H9 (cell line): ENCODE measurements at regions not wholly inside any gene's neighbourhood (a gene's known extent, or its start where the extent isn't known, plus 50 kb on each side); places are given as distances from the start of the nearest gene placed in this dataset.

Experiments
- DNase-seq: peaks from one replicate; pipeline ENCODE4 v3.0.0-alpha.2; 2017
- H2AFZ ChIP-seq: one replicate; pipeline ENCODE4 v1.6.1; 2013; ENCODE audit warnings: mild to moderate bottlenecking, low read length, control low read depth, moderate library complexity
- H2AK5ac ChIP-seq: 2 replicates; pipeline ENCODE4 v1.6.1; 2013; ENCODE audit warnings: low read length, control low read depth, mixed read lengths; ENCODE audit not compliant: insufficient read length
- H2BK120ac ChIP-seq: one replicate; pipeline ENCODE4 v1.6.1; 2013; ENCODE audit warnings: low read depth, mild to moderate bottlenecking, low read length, control low read depth, inconsistent platforms; ENCODE audit not compliant: poor library complexity, severe bottlenecking
- H2BK12ac ChIP-seq: 2 replicates; pipeline ENCODE4 v1.6.1; 2013; ENCODE audit warnings: low read length, control low read depth, mixed read lengths, low read depth; ENCODE audit not compliant: insufficient read length
- H2BK15ac ChIP-seq: 2 replicates; pipeline ENCODE4 v1.6.1; 2013; ENCODE audit warnings: low read depth, low read length, control low read depth
- H2BK20ac ChIP-seq: one replicate; pipeline ENCODE4 v1.6.1; 2013; ENCODE audit warnings: low read depth, mild to moderate bottlenecking, low read length, control low read depth, inconsistent platforms; ENCODE audit not compliant: poor library complexity, severe bottlenecking
- H2BK5ac ChIP-seq: 2 replicates; pipeline ENCODE4 v1.6.1; 2013; ENCODE audit warnings: low read length, control low read depth, mixed read lengths; ENCODE audit not compliant: insufficient read length
- H3K14ac ChIP-seq: 2 replicates; pipeline ENCODE4 v1.6.1; 2013; ENCODE audit warnings: low read length, control low read depth; ENCODE audit not compliant: insufficient read depth
- H3K18ac ChIP-seq: 2 replicates; pipeline ENCODE4 v1.6.1; 2013; ENCODE audit warnings: low read depth, mild to moderate bottlenecking, mixed read lengths, low read length, control low read depth; ENCODE audit not compliant: insufficient read length
- H3K23ac ChIP-seq: 2 replicates; pipeline ENCODE4 v1.6.1; 2013; ENCODE audit warnings: low read length, control low read depth, mixed read lengths, low read depth; ENCODE audit not compliant: insufficient read length
- H3K23me2 ChIP-seq: 2 replicates; pipeline ENCODE4 v1.6.1; 2013; ENCODE audit warnings: low read depth, mild to moderate bottlenecking, mixed read lengths, low read length, control low read depth; ENCODE audit not compliant: insufficient read length, poor library complexity, severe bottlenecking
- H3K27ac ChIP-seq: 2 replicates; pipeline ENCODE4 v1.5.1; 2013; ENCODE audit warnings: low read length, control low read depth, mixed read lengths, low read depth; ENCODE audit not compliant: insufficient read length
- H3K27me3 ChIP-seq: 2 replicates; pipeline ENCODE4 v1.6.1; 2013; ENCODE audit warnings: low read length, control low read depth, inconsistent platforms; ENCODE audit not compliant: insufficient read depth
- H3K4ac ChIP-seq: 2 replicates; pipeline ENCODE4 v1.6.1; 2013; ENCODE audit warnings: low read depth, mild to moderate bottlenecking, control low read depth, inconsistent platforms, low read length, moderate library complexity
- H3K4me1 ChIP-seq: 2 replicates; pipeline ENCODE4 v1.6.1; 2013; ENCODE audit warnings: low read length, control low read depth, inconsistent platforms; ENCODE audit not compliant: insufficient read depth
- H3K4me2 ChIP-seq: 2 replicates; pipeline ENCODE4 v1.6.1; 2013; ENCODE audit warnings: low read length, control low read depth, mixed read lengths; ENCODE audit not compliant: insufficient read length, insufficient read depth
- H3K56ac ChIP-seq: 2 replicates; pipeline ENCODE4 v1.6.1; 2013; ENCODE audit warnings: low read depth, mild to moderate bottlenecking, mixed read lengths, low read length, control low read depth; ENCODE audit not compliant: insufficient read length
- H3K79me1 ChIP-seq: 2 replicates; pipeline ENCODE4 v1.6.1; 2013; ENCODE audit warnings: low read depth, mild to moderate bottlenecking, moderate library complexity, low read length, control low read depth, inconsistent platforms; ENCODE audit not compliant: insufficient read depth, poor library complexity, severe bottlenecking
- H3K79me2 ChIP-seq: 2 replicates; pipeline ENCODE4 v1.6.1; 2013; ENCODE audit warnings: low read length, control low read depth, inconsistent platforms; ENCODE audit not compliant: insufficient read depth
- H3K9ac ChIP-seq: 2 replicates; pipeline ENCODE4 v1.6.1; 2013; ENCODE audit warnings: low read length, control low read depth, mixed read lengths; ENCODE audit not compliant: insufficient read length; ENCODE audit errors: extremely low read depth
- H3K9me3 ChIP-seq: one replicate; pipeline ENCODE4 v1.6.1; 2013; ENCODE audit warnings: low read depth, low read length, inconsistent platforms; ENCODE audit not compliant: control insufficient read depth
- H3T11ph ChIP-seq: one replicate; pipeline ENCODE4 v1.6.1; 2013; ENCODE audit warnings: mild to moderate bottlenecking, low read length, control low read depth, inconsistent platforms
- H4K20me1 ChIP-seq: one replicate; pipeline ENCODE4 v1.6.1; 2013; ENCODE audit not compliant: control insufficient read depth, insufficient read length, insufficient read depth
- H4K5ac ChIP-seq: 2 replicates; pipeline ENCODE4 v1.6.1; 2013; ENCODE audit warnings: low read depth, mild to moderate bottlenecking, mixed read lengths, low read length, control low read depth; ENCODE audit not compliant: insufficient read length
- H4K8ac ChIP-seq: replicated peaks from 2 replicates; pipeline ENCODE4 v1.6.1; 2013; ENCODE audit warnings: low read length, control low read depth, mixed read lengths, low read depth; ENCODE audit not compliant: insufficient read length
- H4K91ac ChIP-seq: 2 replicates; pipeline ENCODE4 v1.6.1; 2013; ENCODE audit warnings: low read depth, mild to moderate bottlenecking, moderate library complexity, mixed read lengths, low read length, control low read depth; ENCODE audit not compliant: insufficient read length
- H3K27ac Mint-ChIP-seq, 3 experiments: 2 replicates in 2 of 3; 3 replicates in 1 of 3; pipeline ENCODE4 v1.8.0; 2020 to 2021; ENCODE audit warnings: mixed read lengths in 3 of 3, mild to moderate bottlenecking in 1 of 3, moderate library complexity in 1 of 3
- H3K27me3 Mint-ChIP-seq: 2 replicates; pipeline ENCODE4 v1.8.0; 2021; ENCODE audit warnings: low read depth, mild to moderate bottlenecking, moderate library complexity, mixed read lengths
- H3K36me3 Mint-ChIP-seq, 3 experiments: 2 replicates in 2 of 3; 3 replicates in 1 of 3; pipeline ENCODE4 v1.8.0; 2020 to 2021; ENCODE audit warnings: low read depth in 3 of 3, mixed read lengths in 3 of 3; ENCODE audit not compliant: insufficient read depth in 1 of 3
- H3K4me1 Mint-ChIP-seq, 2 experiments: 2 replicates each; pipeline ENCODE4 v1.8.0; 2020; ENCODE audit warnings: mixed read lengths in 2 of 2
- H3K4me3 Mint-ChIP-seq, 2 experiments: 2 replicates in 1 of 2; 3 replicates in 1 of 2; pipeline ENCODE4 v1.8.0; 2020 to 2021; ENCODE audit warnings: mild to moderate bottlenecking in 2 of 2, mixed read lengths in 2 of 2, moderate library complexity in 1 of 2
- H3K9me3 Mint-ChIP-seq, 2 experiments: 2 replicates in 1 of 2; 3 replicates in 1 of 2; pipeline ENCODE4 v1.8.0; 2020; ENCODE audit warnings: mild to moderate bottlenecking in 2 of 2, mixed read lengths in 2 of 2, moderate library complexity in 1 of 2
- CTCF ChIP-seq: fragments of 200-600 bp; sonication (generic); conservative IDR thresholded peaks from 3 replicates; pipeline ENCODE4 v1.8.0; 2021; ENCODE audit warnings: antibody characterized with exemption, mild to moderate bottlenecking
- WGBS: extraction: QIAGEN DNeasy Blood & Tissue Kit; methylation state at CpG from one replicate; pipeline ENCODE4 v1.1.7; 2013; ENCODE audit warnings: missing lambda C conversion rate, low lambda C conversion rate, mixed read lengths; ENCODE audit not compliant: insufficient read length; ENCODE audit errors: extremely low coverage; 5-methylcytosine and 5-hydroxymethylcytosine counted together

GRCh38 chr9:129358621-129359154 is 180.6 kb upstream of the IER5L start:
- no peak overlapping the region for H3K27ac Mint-ChIP-seq
- TF ChIP-seq CTCF: no peak

More at GRCh38 chr9:129358621-129359154, 180.6 kb upstream of the IER5L start:
- Histone ChIP-seq H2BK120ac (no peak overlapping the region), H3K56ac (no peak overlapping the region), H3K4ac (no peak overlapping the region), H2AFZ (no peak overlapping the region), H3K9ac (no peak overlapping the region), H3K18ac (no peak overlapping the region), H4K8ac (no peak overlapping the region), H4K5ac (no peak overlapping the region), H2BK5ac (no peak overlapping the region), H3K4me1 (no peaks in the 10 kb centered on the region), H2AK5ac (no peak overlapping the region), H3K79me2 (no peaks in the 10 kb centered on the region), H3K4me2 (no peak overlapping the region), H3K9me3 (no peaks in the 10 kb centered on the region), H3K23me2 (no peaks in the 10 kb centered on the region), H2BK20ac (no peak overlapping the region), H3K14ac (no peak overlapping the region), H3K79me1 (no peaks in the 10 kb centered on the region), H3K23ac (no peak overlapping the region), H2BK12ac (no peak overlapping the region), H3T11ph (no peak overlapping the region), H4K91ac (no peak overlapping the region), H4K20me1 (no peaks in the 10 kb centered on the region), H3K27me3 (no peaks in the 10 kb centered on the region), H2BK15ac (no peak overlapping the region), H3K27ac (no peak overlapping the region)
- Mint-ChIP-seq H3K4me1 (peaks cover 9 to 16% of the 10 kb centered on the region in 2 experiments), H3K27me3 (peaks cover 11% of the 10 kb centered on the region), H3K9me3 (peaks cover 4 to 5% of the 10 kb centered on the region in 2 experiments), H3K36me3 (peaks cover 0 to 4% (median 4%) of the 10 kb centered on the region in 3 experiments; a peak in 4 of 7 replicates), H3K4me3 (no peak overlapping the region)
- DNase-seq: no peak
- WGBS: no CpG with 5 or more reads among the region's 12 CpGs
